ENCODE measurements at regions not wholly inside any gene's neighbourhood (a gene's known extent, or its start where the extent isn't known, plus 50 kb on each side); places are given as distances from the start of the nearest gene placed in this dataset.

DNA sequence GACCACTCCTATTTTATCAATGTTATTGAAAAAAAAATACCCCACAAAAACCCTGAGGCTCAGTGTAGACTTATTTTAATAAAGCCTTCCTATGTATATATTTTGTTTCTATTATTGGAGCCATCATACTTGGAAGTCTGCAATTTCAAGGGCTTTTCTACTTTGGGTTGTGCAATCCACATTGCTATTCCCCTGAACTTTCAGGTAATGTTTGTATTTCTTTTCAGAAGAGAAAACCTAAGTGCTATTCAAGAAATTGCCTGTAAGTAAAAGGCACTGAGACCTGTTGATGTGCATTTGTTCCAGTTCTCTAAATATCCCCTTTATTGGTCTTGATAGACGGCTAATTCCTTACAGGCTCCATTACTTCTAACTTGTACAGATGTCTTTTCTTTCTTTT lies 280.7 kb upstream of the RAG2 start:
- TF ChIP-seq, protein P1, sequence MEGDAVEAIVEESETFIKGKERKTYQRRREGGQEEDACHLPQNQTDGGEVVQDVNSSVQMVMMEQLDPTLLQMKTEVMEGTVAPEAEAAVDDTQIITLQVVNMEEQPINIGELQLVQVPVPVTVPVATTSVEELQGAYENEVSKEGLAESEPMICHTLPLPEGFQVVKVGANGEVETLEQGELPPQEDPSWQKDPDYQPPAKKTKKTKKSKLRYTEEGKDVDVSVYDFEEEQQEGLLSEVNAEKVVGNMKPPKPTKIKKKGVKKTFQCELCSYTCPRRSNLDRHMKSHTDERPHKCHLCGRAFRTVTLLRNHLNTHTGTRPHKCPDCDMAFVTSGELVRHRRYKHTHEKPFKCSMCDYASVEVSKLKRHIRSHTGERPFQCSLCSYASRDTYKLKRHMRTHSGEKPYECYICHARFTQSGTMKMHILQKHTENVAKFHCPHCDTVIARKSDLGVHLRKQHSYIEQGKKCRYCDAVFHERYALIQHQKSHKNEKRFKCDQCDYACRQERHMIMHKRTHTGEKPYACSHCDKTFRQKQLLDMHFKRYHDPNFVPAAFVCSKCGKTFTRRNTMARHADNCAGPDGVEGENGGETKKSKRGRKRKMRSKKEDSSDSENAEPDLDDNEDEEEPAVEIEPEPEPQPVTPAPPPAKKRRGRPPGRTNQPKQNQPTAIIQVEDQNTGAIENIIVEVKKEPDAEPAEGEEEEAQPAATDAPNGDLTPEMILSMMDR (IDR thresholded peaks at IDR 0.05) = no peak
- Histone ChIP-seq H3K4me1 (no peaks in the 10 kb centered on the region), H3K4me3 (no peak overlapping the region), H3K9me3 (peaks cover 0 to 3% of the 10 kb centered on the region in 2 donors), H3K27ac (no peak overlapping the region), H3K36me3 (no peaks in the 10 kb centered on the region), H3K27me3 (no peaks in the 10 kb centered on the region)
- peak; percentile 85 for ATAC-seq
- intact Hi-C loops (cut with DNase I) = no loop called here
- DNase-seq = peak in 1 of 4 donors; percentile 57

DNA sequence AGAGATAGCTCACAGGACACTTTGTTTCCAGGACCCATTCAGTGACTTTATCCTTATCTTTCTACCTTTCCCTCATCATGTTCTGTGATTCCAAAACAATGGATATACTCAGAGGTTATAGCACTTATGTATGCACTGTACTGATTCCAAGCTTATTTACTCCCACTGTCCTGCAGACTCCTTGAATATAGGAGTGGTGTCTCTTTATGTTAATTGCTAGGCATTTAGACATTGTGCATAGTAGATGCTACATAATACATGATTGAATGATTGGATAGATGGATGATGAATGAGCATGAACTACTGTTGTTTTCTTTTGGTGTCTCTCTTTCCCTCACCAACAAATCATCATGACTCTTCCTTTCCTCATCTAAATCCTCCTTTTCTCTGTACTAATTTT lies 279.1 kb upstream of the RAG2 start:
- intact Hi-C loops (cut with DNase I) = no loop called here
- TF ChIP-seq, protein P1 (IDR thresholded peaks at IDR 0.05) = no peak
- Histone ChIP-seq H3K4me3 (no peak overlapping the region), H3K4me1 (no peaks in the 10 kb centered on the region), H3K27me3 (no peaks in the 10 kb centered on the region), H3K36me3 (no peaks in the 10 kb centered on the region), H3K9me3 (no peaks in the 10 kb centered on the region), H3K27ac (no peak overlapping the region)
- no peak for DNase-seq
- no peak for ATAC-seq

DNA sequence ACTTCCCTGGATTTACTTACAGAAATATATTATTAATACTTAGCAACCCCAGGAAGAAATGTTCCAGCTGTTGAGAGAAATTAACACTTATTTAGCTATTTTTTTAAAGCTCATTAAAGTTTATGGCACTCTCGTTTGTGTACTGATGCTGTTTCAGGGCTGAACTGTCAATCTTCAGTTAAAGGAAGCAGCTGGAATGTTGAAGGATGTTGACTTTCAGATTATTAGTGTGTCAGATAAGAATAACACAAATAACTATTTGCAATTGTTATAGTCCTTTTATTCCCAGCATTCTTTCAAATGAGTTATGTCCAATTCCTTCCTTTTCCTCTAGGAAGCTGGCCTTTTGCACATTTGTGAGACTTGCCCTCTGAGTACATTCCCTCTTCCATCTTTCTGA lies 278.2 kb upstream of the RAG2 start:
- H3K36me3 ChIP-seq = no peaks in the 10 kb centered on the region
- ATAC-seq = no peak
- intact Hi-C loops (cut with DNase I) = no loop called here
- DNase-seq = no peak
- no peaks in the 10 kb centered on the region for H3K9me3 ChIP-seq
- H3K4me1 ChIP-seq = no peaks in the 10 kb centered on the region
- H3K27me3 ChIP-seq = no peaks in the 10 kb centered on the region
- H3K4me3 ChIP-seq = no peak overlapping the region
- no peak overlapping the region for H3K27ac ChIP-seq
- TF ChIP-seq, protein P1 (IDR thresholded peaks at IDR 0.05) = no peak

DNA sequence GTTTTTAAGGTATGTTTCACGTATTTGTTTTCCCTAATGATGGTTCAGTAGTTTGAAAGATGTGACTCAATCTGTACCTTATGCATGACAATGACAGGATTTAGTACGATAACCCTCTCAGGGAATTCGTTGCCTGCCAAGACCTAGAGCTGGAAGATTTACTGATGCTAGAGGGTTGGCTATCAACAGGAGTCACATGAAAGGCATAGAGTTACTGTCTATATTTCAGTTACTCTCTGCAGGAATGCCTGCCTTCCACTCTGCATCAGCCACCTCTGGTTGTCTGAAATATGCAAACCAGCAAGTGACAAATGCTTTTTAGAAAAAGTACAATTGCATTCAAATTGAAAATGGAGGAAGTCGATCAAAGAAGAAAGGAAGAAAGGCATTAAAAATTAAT lies 276.3 kb upstream of the RAG2 start:
- DNase-seq = no peak
- H3K4me1 ChIP-seq = no peaks in the 10 kb centered on the region

DNA sequence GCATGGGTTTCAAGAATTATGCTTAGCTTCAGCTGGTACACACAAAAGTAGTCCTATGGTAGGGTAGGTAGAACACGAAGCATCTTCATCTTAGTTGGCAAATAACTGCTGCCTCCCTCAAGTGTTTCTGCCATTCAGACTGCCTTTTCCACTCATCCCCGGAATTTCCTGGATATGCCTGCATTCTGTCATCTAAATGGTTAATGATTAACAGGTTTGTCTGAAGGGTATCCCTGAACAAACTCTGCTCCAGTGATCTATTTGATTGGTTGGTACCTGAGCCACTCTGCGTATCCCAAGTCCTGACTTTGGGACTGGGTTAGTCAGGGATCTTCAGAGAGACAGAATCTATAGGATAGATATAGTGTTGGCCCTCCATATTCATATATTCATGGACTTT lies 272.3 kb upstream of the RAG2 start:
- TF ChIP-seq, protein P1 (IDR thresholded peaks at IDR 0.05) = no peak
- H3K4me1 ChIP-seq = no peaks in the 10 kb centered on the region
- no peak overlapping the region for H3K4me3 ChIP-seq
- H3K36me3 ChIP-seq = no peaks in the 10 kb centered on the region
- ATAC-seq (no peak), DNase-seq (no peak)
- H3K9me3 ChIP-seq = no peaks in the 10 kb centered on the region
- intact Hi-C loops (cut with DNase I) = no loop called here
- H3K27me3 ChIP-seq = no peaks in the 10 kb centered on the region
- no peak overlapping the region for H3K27ac ChIP-seq

More for the DNA sequence above, 276.3 kb upstream of the RAG2 start:
- Histone ChIP-seq H3K27ac (no peak overlapping the region), H3K27me3 (no peaks in the 10 kb centered on the region), H3K36me3 (no peaks in the 10 kb centered on the region), H3K9me3 (no peaks in the 10 kb centered on the region), H3K4me3 (no peak overlapping the region)
- intact Hi-C loops (cut with DNase I) = no loop called here
- TF ChIP-seq, protein P1 (IDR thresholded peaks at IDR 0.05) = no peak
- no peak for ATAC-seq
